ENCODE measurements at regions not wholly inside any gene's neighbourhood (a gene's known extent, or its start where the extent isn't known, plus 50 kb on each side); places are given as distances from the start of the nearest gene placed in this dataset.
"Not testable (repeated sequence)": the region's sequence is repeated elsewhere in the genome, so short reads cannot be mapped to it uniquely, and the experiment has no call there.

GRCh38 chr9:25094518-25094917 is 548.8 kb upstream of the IZUMO3 start:
- Histone ChIP-seq H3K4me3 (ENCODE audit: low read depth, low read length) (no peak overlapping the region), H3K27ac (no peak overlapping the region), H2AFZ (no peak overlapping the region), H3K9ac (no peak overlapping the region), H3K9me3 (ENCODE audit: control insufficient read depth, low read length) (no peaks in the 10 kb centered on the region), H3K4me2 (ENCODE audit: low read length) (no peak overlapping the region), H3K4me1 (no peaks in the 10 kb centered on the region), H3K27me3 (ENCODE audit: control insufficient read depth, insufficient read depth, low read length) (no peaks in the 10 kb centered on the region), H3K79me2 (no peaks in the 10 kb centered on the region), H3K36me3 (ENCODE audit: control insufficient read depth, insufficient read depth, low read length) (no peaks in the 10 kb centered on the region)
- no peak for TF ChIP-seq CTCF (IDR thresholded peaks at IDR 0.05)

GRCh38 chr9:25078202-25078601 is 532.5 kb upstream of the IZUMO3 start:
- H3K27me3 ChIP-seq (ENCODE audit: control insufficient read depth, insufficient read depth, low read length) = no peaks in the 10 kb centered on the region
- H3K4me3 ChIP-seq (ENCODE audit: low read depth, low read length) = no peak overlapping the region
- no peak overlapping the region for H3K4me2 ChIP-seq (ENCODE audit: low read length)
- no peak overlapping the region for H2AFZ ChIP-seq
- no peaks in the 10 kb centered on the region for H3K4me1 ChIP-seq
- TF ChIP-seq CTCF (IDR thresholded peaks at IDR 0.05) = no peak
- H3K27ac ChIP-seq = no peak overlapping the region
- H3K9ac ChIP-seq = no peak overlapping the region
- no peaks in the 10 kb centered on the region for H3K9me3 ChIP-seq (ENCODE audit: control insufficient read depth, low read length)
- no peaks in the 10 kb centered on the region for H3K36me3 ChIP-seq (ENCODE audit: control insufficient read depth, insufficient read depth, low read length)
- no peaks in the 10 kb centered on the region for H3K79me2 ChIP-seq

- Histone ChIP-seq H3K4me3 (ENCODE audit: low read depth, low read length) (no peak overlapping the region), H3K4me2 (ENCODE audit: low read length) (no peak overlapping the region), H3K4me1 (no peaks in the 10 kb centered on the region), H3K27ac (no peak overlapping the region), H3K9ac (no peak overlapping the region), H2AFZ (no peak overlapping the region), H3K27me3 (ENCODE audit: control insufficient read depth, insufficient read depth, low read length) (no peaks in the 10 kb centered on the region), H3K79me2 (no peaks in the 10 kb centered on the region), H3K9me3 (ENCODE audit: control insufficient read depth, low read length) (no peaks in the 10 kb centered on the region), H3K36me3 (ENCODE audit: control insufficient read depth, insufficient read depth, low read length) (no peaks in the 10 kb centered on the region)
- TF ChIP-seq CTCF (IDR thresholded peaks at IDR 0.05) = no peak
Measured at GRCh38 chr9:25048098-25048724, 502.5 kb upstream of the IZUMO3 start.

- H3K4me1 ChIP-seq; H3K9me3 ChIP-seq (ENCODE audit: control insufficient read depth, low read length); H3K79me2 ChIP-seq; H2AFZ ChIP-seq; H3K4me3 ChIP-seq (ENCODE audit: low read depth, low read length); H3K4me2 ChIP-seq (ENCODE audit: low read length); H3K9ac ChIP-seq; H3K36me3 ChIP-seq (ENCODE audit: control insufficient read depth, insufficient read depth, low read length); H3K27me3 ChIP-seq (ENCODE audit: control insufficient read depth, insufficient read depth, low read length); H3K27ac ChIP-seq: not testable (repeated sequence)
Measured at GRCh38 chr9:25045469-25045868, 499.8 kb upstream of the IZUMO3 start.

GRCh38 chr9:25029743-25030142 is 484.0 kb upstream of the IZUMO3 start:
- H3K79me2 ChIP-seq = no peaks in the 10 kb centered on the region
- no peak overlapping the region for H3K4me2 ChIP-seq (ENCODE audit: low read length)
- no peak overlapping the region for H3K27ac ChIP-seq
- no peaks in the 10 kb centered on the region for H3K9me3 ChIP-seq (ENCODE audit: control insufficient read depth, low read length)
- no peak overlapping the region for H3K9ac ChIP-seq
- no peak for TF ChIP-seq CTCF (IDR thresholded peaks at IDR 0.05)
- no peak overlapping the region for H2AFZ ChIP-seq
- H3K4me1 ChIP-seq = no peaks in the 10 kb centered on the region
- no peaks in the 10 kb centered on the region for H3K27me3 ChIP-seq (ENCODE audit: control insufficient read depth, insufficient read depth, low read length)
- no peaks in the 10 kb centered on the region for H3K36me3 ChIP-seq (ENCODE audit: control insufficient read depth, insufficient read depth, low read length)
- H3K4me3 ChIP-seq (ENCODE audit: low read depth, low read length) = no peak overlapping the region
